Ectodermal cell (in vitro differentiated cells): ENCODE measurements at regions not wholly inside any gene's neighbourhood (a gene's known extent, or its start where the extent isn't known, plus 50 kb on each side); places are given as distances from the start of the nearest gene placed in this dataset.
"Not testable (repeated sequence)": the region's sequence is repeated elsewhere in the genome, so short reads cannot be mapped to it uniquely, and the experiment has no call there.

Experiments used
- H3K27ac ChIP-seq: 2 replicates; pipeline ENCODE4 v1.7.0; 2013; ENCODE audit warnings: mild to moderate bottlenecking, low read depth, low read length; ENCODE audit not compliant: insufficient read depth, poor library complexity, severe bottlenecking
- H3K27me3 ChIP-seq: 2 replicates; pipeline ENCODE4 v1.7.0; 2013; ENCODE audit warnings: mild to moderate bottlenecking, low read length; ENCODE audit not compliant: insufficient read depth, control insufficient read depth, poor library complexity, severe bottlenecking
- H3K36me3 ChIP-seq: one replicate; pipeline ENCODE4 v1.7.0; 2013; ENCODE audit warnings: low read length; ENCODE audit not compliant: control insufficient read depth, insufficient read depth
- H3K4me1 ChIP-seq: one replicate; pipeline ENCODE4 v1.7.0; 2013; ENCODE audit warnings: low read length; ENCODE audit not compliant: control insufficient read depth, insufficient read depth
- H3K4me3 ChIP-seq: 2 replicates; pipeline ENCODE4 v1.7.0; 2013; ENCODE audit warnings: low read depth, low read length, control low read depth; ENCODE audit not compliant: insufficient read depth
- H3K9me3 ChIP-seq: 2 replicates; pipeline ENCODE4 v1.7.0; 2013; ENCODE audit warnings: mild to moderate bottlenecking, low read length, moderate library complexity; ENCODE audit not compliant: control insufficient read depth
- WGBS, 2 experiments: methylation state at CpG; one replicate each; pipeline ENCODE4 v1.1.7; 2013; ENCODE audit warnings: missing lambda C conversion rate in 2 of 2; 5-methylcytosine and 5-hydroxymethylcytosine counted together

DNA sequence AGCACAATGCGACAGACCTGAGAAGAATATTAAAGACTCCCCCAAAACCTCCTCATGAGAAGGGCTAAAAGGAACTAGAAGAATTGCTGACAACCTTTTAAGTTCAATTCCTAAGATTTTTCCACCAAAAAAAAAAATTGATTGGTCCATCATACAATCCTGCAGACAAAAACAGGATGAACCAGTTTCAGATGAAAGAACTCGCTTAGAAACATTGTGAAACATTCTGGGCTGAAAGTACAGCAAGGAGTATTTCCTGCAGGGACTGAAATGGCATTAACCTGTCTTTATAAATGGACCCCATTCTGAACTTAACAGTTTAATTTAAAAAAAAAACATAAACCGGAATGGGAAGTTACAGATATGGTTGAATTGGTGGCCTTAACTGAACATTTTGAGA, 96.0 kb upstream of the FAM174B start:
- H3K27me3 ChIP-seq = no peaks in the 10 kb centered on the region
- H3K4me3 ChIP-seq = no peak overlapping the region
- WGBS, 2 experiments = 93 to 96% methylated on average over 3 of the region's 3 CpGs
- no peaks in the 10 kb centered on the region for H3K4me1 ChIP-seq
- H3K27ac ChIP-seq = no peak overlapping the region
- H3K36me3 ChIP-seq = no peaks in the 10 kb centered on the region
- no peaks in the 10 kb centered on the region for H3K9me3 ChIP-seq

DNA sequence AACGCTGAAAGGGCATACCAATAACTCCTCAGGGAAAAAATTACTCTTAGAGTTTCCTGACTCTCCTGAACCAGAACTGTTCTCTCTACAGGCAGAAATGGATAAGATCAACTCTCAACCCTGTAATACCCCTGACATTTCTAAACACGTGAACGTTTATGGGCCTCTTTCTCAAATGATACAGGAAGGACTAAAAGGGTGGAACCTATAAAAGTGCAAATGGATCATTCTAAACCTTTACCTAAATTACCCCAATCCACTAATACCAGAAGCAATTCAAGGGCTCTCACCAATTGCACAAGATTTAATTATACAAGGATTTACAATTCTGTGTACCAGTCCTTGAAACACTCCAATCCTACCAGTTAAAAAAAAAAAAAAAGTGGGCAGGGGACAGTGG, 98.0 kb upstream of the FAM174B start:
- Histone ChIP-seq H3K27ac (no peak overlapping the region), H3K9me3 (no peaks in the 10 kb centered on the region), H3K36me3 (no peaks in the 10 kb centered on the region), H3K4me3 (no peak overlapping the region), H3K27me3 (no peaks in the 10 kb centered on the region), H3K4me1 (no peaks in the 10 kb centered on the region)
- WGBS, 2 experiments = 94 to 95% methylated on average over 3 of the region's 3 CpGs

DNA sequence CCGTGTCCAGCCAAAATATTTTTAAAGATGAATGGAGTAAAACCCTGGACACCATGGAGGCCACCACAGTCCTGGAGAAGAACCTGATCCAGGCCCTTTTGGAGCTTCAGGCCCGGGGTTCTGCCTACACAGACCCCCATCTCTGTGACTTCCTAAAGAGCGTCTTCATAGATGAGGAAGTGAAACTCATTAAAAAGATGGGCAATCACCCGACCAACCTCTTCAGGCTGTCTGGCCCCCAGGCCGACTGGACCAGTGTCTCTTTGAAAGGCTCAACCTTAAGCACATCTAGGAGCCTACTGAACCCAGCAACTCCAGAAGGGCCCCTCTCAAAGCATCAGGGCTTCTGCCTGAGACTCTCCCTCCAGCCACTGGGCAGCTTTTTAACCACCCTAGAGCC, 107.9 kb upstream of the FAM174B start:
- Histone ChIP-seq H3K4me1 (no peaks in the 10 kb centered on the region), H3K36me3 (no peaks in the 10 kb centered on the region), H3K9me3 (no peaks in the 10 kb centered on the region), H3K27me3 (no peaks in the 10 kb centered on the region), H3K4me3 (no peak overlapping the region), H3K27ac (no peak overlapping the region)
- 92% methylated on average over 5 of the region's 5 CpGs for WGBS, 2 experiments

DNA sequence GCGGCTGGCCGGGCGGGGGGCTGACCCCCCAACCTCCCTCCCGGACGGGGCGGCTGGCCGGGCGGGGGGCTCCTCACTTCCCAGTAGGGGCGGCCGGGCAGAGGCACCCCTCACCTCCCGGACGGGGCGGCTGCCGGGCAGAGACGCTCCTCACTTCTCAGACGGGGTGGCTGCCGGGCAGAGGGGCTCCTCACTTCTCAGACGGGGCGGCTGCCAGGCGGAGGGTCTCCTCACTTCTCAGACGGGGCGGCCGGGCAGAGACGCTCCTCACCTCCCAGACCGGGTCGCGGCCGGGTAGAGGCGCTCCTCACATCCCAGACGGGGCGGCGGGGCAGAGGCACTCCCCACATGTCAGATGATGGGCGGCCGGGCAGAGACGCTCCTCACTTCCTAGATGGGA, 112.6 kb upstream of the FAM174B start:
- H3K36me3 ChIP-seq, H3K4me3 ChIP-seq, H3K27me3 ChIP-seq, H3K4me1 ChIP-seq, H3K9me3 ChIP-seq, H3K27ac ChIP-seq: not testable (repeated sequence)
- WGBS, 2 experiments = 96% methylated on average over 33 to 35 of the region's 35 CpGs

DNA sequence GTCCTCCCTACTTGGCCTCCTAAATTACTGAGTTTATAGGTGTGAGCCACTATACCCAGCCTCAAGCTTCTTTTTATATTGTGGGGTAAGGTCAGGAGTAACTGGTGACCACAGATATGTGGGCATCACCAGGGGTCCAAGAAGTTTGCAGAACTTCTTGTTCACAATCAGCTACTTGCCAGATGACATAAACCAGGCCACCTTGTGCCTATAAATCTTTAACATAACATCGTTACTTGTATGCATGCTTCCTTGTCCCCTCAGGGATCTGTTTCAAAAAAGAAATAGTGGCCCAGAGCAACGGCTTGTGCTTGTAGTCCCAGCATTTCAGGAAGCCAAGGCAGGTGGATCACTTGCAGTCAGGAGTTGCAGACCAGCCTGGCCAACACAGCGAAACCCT, 115.1 kb upstream of the FAM174B start:
- WGBS, 2 experiments = 92 to 93% methylated on average over 3 of the region's 3 CpGs
- H3K4me3 ChIP-seq = no peak overlapping the region
- H3K36me3 ChIP-seq = no peaks in the 10 kb centered on the region
- no peak overlapping the region for H3K27ac ChIP-seq
- H3K4me1 ChIP-seq = no peaks in the 10 kb centered on the region
- no peaks in the 10 kb centered on the region for H3K9me3 ChIP-seq
- no peaks in the 10 kb centered on the region for H3K27me3 ChIP-seq

DNA sequence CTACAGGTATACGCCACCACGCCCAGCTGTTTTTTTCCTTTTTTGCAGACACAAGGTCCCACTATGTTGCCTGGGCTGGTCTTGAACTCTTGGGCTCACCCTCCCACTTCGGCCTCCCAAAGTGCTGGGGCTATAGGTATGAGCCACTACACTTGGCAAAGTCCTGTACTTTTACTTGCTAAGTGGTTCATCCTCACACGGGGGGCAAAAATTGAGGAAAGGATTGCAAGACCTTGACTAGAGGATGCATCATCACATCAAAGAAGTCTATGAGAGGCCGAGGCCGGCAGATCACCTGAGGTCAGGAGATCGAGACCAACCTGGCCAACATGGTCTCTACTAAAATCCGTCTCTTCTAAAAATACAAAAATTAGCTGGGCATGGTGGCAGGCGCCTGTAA, 116.5 kb upstream of the FAM174B start:
- H3K4me1 ChIP-seq = no peaks in the 10 kb centered on the region
- WGBS, 2 experiments = 94% methylated on average over 9 of the region's 9 CpGs
- H3K9me3 ChIP-seq = no peaks in the 10 kb centered on the region
- H3K27ac ChIP-seq = no peak overlapping the region
- H3K4me3 ChIP-seq = no peak overlapping the region
- no peaks in the 10 kb centered on the region for H3K36me3 ChIP-seq
- H3K27me3 ChIP-seq = no peaks in the 10 kb centered on the region

DNA sequence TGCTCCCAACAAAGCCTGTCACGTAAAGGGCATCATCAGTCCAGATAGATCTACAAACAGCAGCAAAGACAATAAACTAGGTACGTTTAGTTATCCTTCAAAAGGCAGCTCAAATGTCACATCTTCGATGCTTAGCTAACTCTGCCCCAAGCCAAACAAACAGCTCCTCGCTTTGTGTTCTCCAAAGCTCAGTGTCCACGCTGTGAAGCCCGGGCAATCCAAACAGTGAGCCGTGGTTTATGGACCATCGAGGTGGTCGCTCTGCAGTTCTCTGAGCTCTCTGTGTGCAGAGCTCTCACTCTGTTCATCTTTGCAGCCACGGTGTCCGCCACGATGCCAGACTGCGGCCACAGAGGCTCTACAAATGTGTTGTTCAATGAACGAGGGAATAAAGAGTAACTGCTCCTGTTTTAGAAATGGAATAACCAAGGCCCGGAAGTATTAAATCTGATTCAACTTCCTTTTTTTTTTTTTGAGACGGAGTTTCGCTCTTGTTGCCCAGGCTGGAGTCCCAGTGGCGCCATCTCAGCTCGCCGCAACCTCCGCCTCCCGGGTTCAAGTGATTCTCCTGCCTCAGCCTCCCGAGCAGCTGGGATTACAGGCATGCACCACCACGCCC, 117.2 kb upstream of the FAM174B start:
- Histone ChIP-seq H3K9me3 (no peaks in the 10 kb centered on the region), H3K27me3 (no peaks in the 10 kb centered on the region), H3K4me1 (no peaks in the 10 kb centered on the region), H3K4me3 (no peak overlapping the region), H3K36me3 (no peaks in the 10 kb centered on the region), H3K27ac (no peak overlapping the region)
- 94 to 95% methylated on average over 23 to 24 of the region's 24 CpGs for WGBS, 2 experiments

DNA sequence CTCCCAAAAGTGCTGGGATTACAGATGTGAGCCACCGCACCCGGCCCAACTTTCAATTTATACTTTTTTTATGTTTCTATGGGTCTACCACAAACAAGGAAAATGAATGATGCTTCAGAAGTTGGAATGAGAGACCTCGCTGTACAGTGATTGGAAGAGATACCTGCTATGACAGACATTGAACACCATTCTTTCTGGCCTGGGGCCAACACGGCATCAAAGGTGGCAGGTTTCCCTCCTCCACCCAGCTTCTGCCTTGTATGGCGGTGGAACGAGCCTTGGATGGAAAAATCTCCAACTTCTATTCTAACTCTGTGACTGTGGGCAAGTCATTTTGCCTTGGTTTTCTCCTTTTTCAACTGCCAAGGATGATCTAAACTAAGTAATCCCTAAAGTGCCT, 117.8 kb upstream of the FAM174B start:
- Histone ChIP-seq H3K27ac (no peak overlapping the region), H3K4me1 (no peaks in the 10 kb centered on the region), H3K9me3 (no peaks in the 10 kb centered on the region), H3K4me3 (no peak overlapping the region), H3K27me3 (no peaks in the 10 kb centered on the region), H3K36me3 (no peaks in the 10 kb centered on the region)
- WGBS, 2 experiments = 93 to 97% methylated on average over 6 of the region's 6 CpGs

DNA sequence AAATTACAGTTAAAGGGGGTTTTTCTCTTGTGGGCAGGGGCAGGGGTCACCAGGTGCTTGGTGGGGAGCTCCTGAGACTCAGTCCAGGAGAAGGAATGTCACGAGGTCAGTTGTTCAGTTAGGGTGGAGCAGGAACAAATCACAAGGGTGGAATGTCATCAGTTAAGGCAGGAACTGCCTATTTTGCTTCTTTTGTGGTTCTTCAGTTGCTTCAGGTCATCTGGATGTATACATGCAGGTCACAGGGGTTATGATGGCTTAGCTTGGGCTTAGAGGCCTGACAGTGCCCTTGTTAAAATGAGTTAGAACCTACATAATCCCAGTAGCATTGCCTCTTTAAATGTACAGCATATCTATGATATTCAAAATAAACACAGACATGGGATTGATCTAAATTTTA, 120.2 kb upstream of the CHD2 start:
- Histone ChIP-seq H3K27ac (no peak overlapping the region), H3K9me3 (no peaks in the 10 kb centered on the region), H3K4me1 (no peaks in the 10 kb centered on the region), H3K27me3 (no peaks in the 10 kb centered on the region), H3K36me3 (no peaks in the 10 kb centered on the region), H3K4me3 (no peak overlapping the region)
- 91 to 100% methylated on average over 1 of the region's 1 CpG for WGBS, 2 experiments

DNA sequence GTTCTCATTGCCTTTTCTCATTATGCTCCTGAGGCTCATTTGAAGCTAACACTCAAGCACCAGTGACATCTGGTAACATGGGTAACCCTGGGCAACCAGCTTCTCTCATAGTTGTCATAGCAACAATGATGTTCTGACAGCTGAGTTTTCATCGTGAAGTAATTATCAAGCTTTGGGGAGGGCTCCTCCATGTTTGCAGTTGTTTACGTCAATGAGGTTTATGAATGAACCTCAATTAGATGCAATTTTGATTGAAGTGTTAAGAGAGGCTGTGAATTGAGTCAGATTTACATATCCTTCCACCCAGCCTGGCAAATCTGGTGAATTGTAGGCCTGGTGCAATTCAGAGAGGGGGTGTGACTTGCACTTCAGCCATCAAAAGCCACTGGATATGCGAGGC, 119.3 kb upstream of the CHD2 start:
- Histone ChIP-seq H3K4me1 (no peaks in the 10 kb centered on the region), H3K27me3 (no peaks in the 10 kb centered on the region), H3K27ac (no peak overlapping the region), H3K36me3 (no peaks in the 10 kb centered on the region), H3K9me3 (no peaks in the 10 kb centered on the region), H3K4me3 (no peak overlapping the region)
- WGBS, 2 experiments = 92 to 96% methylated on average over 3 of the region's 3 CpGs

DNA sequence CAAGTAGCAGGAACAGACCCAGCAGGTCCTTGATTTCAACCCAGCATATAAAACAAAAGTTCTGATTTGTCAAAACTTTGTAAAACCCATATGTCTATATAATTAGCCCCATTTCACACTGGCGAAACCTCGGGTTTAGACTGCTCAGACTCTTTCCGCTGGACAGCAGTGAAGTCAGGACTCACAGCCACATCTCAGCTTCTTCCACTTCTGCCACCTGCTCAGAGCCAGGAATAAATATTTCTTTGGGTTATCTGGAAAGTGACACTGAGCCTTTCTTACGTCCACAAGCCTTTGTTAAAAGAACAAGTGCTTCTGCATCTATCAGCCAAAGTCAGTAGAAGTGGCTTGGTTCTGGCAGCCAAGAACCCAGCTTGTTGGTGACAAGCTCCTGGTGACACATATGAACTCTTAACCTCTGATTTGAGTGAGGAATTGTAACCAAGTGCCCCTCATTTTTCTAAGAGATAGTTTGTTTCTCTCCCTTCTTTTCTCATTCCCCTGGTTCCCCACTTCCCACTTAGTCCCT, 118.1 kb upstream of the CHD2 start:
- Histone ChIP-seq H3K27me3 (no peaks in the 10 kb centered on the region), H3K27ac (no peak overlapping the region), H3K4me1 (no peaks in the 10 kb centered on the region), H3K9me3 (no peaks in the 10 kb centered on the region), H3K36me3 (no peaks in the 10 kb centered on the region), H3K4me3 (no peak overlapping the region)
- WGBS, 2 experiments = 89 to 92% methylated on average over 4 of the region's 4 CpGs
